ENCODE measurements at regions not wholly inside any gene's neighbourhood (a gene's known extent, or its start where the extent isn't known, plus 50 kb on each side); places are given as distances from the start of the nearest gene placed in this dataset.

- H3K9me3 ChIP-seq (ENCODE audit: insufficient read depth, low read length): no peaks in the 10 kb centered on the region
- H3K9ac ChIP-seq (ENCODE audit: low read length): no peak overlapping the region
- no peaks in the 10 kb centered on the region for H3F3A ChIP-seq (ENCODE audit: insufficient read depth)
- H3K27me3 ChIP-seq (ENCODE audit: low read length): no peaks in the 10 kb centered on the region
- TF ChIP-seq EZH2phosphoT487 (conservative IDR thresholded peaks at IDR 0.05; ENCODE audit: low read length): no peak
- TF ChIP-seq, protein P1, sequence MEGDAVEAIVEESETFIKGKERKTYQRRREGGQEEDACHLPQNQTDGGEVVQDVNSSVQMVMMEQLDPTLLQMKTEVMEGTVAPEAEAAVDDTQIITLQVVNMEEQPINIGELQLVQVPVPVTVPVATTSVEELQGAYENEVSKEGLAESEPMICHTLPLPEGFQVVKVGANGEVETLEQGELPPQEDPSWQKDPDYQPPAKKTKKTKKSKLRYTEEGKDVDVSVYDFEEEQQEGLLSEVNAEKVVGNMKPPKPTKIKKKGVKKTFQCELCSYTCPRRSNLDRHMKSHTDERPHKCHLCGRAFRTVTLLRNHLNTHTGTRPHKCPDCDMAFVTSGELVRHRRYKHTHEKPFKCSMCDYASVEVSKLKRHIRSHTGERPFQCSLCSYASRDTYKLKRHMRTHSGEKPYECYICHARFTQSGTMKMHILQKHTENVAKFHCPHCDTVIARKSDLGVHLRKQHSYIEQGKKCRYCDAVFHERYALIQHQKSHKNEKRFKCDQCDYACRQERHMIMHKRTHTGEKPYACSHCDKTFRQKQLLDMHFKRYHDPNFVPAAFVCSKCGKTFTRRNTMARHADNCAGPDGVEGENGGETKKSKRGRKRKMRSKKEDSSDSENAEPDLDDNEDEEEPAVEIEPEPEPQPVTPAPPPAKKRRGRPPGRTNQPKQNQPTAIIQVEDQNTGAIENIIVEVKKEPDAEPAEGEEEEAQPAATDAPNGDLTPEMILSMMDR (IDR thresholded peaks at IDR 0.05; ENCODE audit: insufficient read depth, low read length, poor library complexity, severe bottlenecking): no peak
- no peak overlapping the region for H3K27ac ChIP-seq (ENCODE audit: low read depth, low read length)
- H3K36me3 ChIP-seq (ENCODE audit: low read length): no peaks in the 10 kb centered on the region
- H4K20me1 ChIP-seq (ENCODE audit: low read depth, low read length): no peaks in the 10 kb centered on the region
- no peaks in the 10 kb centered on the region for H3K79me2 ChIP-seq (ENCODE audit: insufficient read depth, low read length)
- no peak overlapping the region for H3K4me3 ChIP-seq (ENCODE audit: insufficient read depth, low read length, poor library complexity, severe bottlenecking)
- H2AFZ ChIP-seq (ENCODE audit: low read depth, low read length, severe bottlenecking): no peak overlapping the region
- H3K4me2 ChIP-seq (ENCODE audit: low read depth, low read length, poor library complexity, severe bottlenecking): no peak overlapping the region
- H3K9me2 ChIP-seq (replicated peaks; ENCODE audit: insufficient read depth, low read length): no peaks in the 10 kb centered on the region
These were observed 543.6 kb upstream of the FAM241A start for GRCh38 chr4:111601671-111602070.

DNA sequence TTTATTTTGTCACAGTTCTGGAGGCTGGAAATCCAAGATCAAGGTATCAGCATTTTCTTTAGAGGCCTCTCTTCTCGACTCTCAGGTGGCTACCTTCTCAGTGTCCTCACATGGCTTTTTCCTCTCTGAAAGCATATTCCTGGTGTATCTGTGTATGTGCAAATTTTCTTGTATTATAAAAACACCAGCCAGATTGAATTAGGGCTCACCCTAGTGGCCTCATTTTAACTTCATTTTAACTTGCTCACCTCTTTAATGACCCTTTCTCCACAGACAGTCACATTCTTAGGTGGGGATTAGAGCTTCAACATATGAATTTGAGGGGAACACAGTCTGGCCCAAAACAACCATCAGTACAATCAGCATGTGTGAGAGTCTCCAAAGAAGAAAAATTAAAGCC, 542.4 kb upstream of the FAM241A start:
- Histone ChIP-seq H3K9me3 (ENCODE audit: insufficient read depth, low read length) (no peaks in the 10 kb centered on the region), H3K36me3 (ENCODE audit: low read length) (no peaks in the 10 kb centered on the region), H4K20me1 (ENCODE audit: low read depth, low read length) (no peaks in the 10 kb centered on the region), H3K27ac (ENCODE audit: low read depth, low read length) (no peak overlapping the region), H3K4me2 (ENCODE audit: low read depth, low read length, poor library complexity, severe bottlenecking) (no peak overlapping the region), H3K9me2 (replicated peaks; ENCODE audit: insufficient read depth, low read length) (no peaks in the 10 kb centered on the region), H3F3A (ENCODE audit: insufficient read depth) (no peaks in the 10 kb centered on the region), H3K9ac (ENCODE audit: low read length) (no peak overlapping the region), H3K4me3 (ENCODE audit: insufficient read depth, low read length, poor library complexity, severe bottlenecking) (no peak overlapping the region), H3K79me2 (ENCODE audit: insufficient read depth, low read length) (no peaks in the 10 kb centered on the region), H3K27me3 (ENCODE audit: low read length) (no peaks in the 10 kb centered on the region), H2AFZ (ENCODE audit: low read depth, low read length, severe bottlenecking) (no peak overlapping the region)
- TF ChIP-seq EZH2phosphoT487 (conservative IDR thresholded peaks at IDR 0.05; ENCODE audit: low read length): no peak
- TF ChIP-seq, protein P1 (IDR thresholded peaks at IDR 0.05; ENCODE audit: insufficient read depth, low read length, poor library complexity, severe bottlenecking): no peak

GRCh38 chr4:111605111-111605510, 540.1 kb upstream of the FAM241A start:
- no peaks in the 10 kb centered on the region for H3K27me3 ChIP-seq (ENCODE audit: low read length)
- H3K9me3 ChIP-seq (ENCODE audit: insufficient read depth, low read length): no peaks in the 10 kb centered on the region
- TF ChIP-seq, protein P1 (IDR thresholded peaks at IDR 0.05; ENCODE audit: insufficient read depth, low read length, poor library complexity, severe bottlenecking): no peak
- no peak for TF ChIP-seq EZH2phosphoT487 (conservative IDR thresholded peaks at IDR 0.05; ENCODE audit: low read length)
- no peaks in the 10 kb centered on the region for H3K9me2 ChIP-seq (replicated peaks; ENCODE audit: insufficient read depth, low read length)
- H3K36me3 ChIP-seq (ENCODE audit: low read length): no peaks in the 10 kb centered on the region
- H3K4me2 ChIP-seq (ENCODE audit: low read depth, low read length, poor library complexity, severe bottlenecking): no peak overlapping the region
- H3K79me2 ChIP-seq (ENCODE audit: insufficient read depth, low read length): no peaks in the 10 kb centered on the region
- no peak overlapping the region for H2AFZ ChIP-seq (ENCODE audit: low read depth, low read length, severe bottlenecking)
- H3K27ac ChIP-seq (ENCODE audit: low read depth, low read length): no peak overlapping the region
- H3K4me3 ChIP-seq (ENCODE audit: insufficient read depth, low read length, poor library complexity, severe bottlenecking): no peak overlapping the region
- H3F3A ChIP-seq (ENCODE audit: insufficient read depth): no peaks in the 10 kb centered on the region
- H3K9ac ChIP-seq (ENCODE audit: low read length): no peak overlapping the region
- no peaks in the 10 kb centered on the region for H4K20me1 ChIP-seq (ENCODE audit: low read depth, low read length)
